Stomach (tissue), 8 donors: ENCODE measurements at regions not wholly inside any gene's neighbourhood (a gene's known extent, or its start where the extent isn't known, plus 50 kb on each side); places are given as distances from the start of the nearest gene placed in this dataset.

ENCODE experiments used
- DNase-seq, 2 donors: peaks; one replicate each; pipeline versions ENCODE4 v3.0.0 to v3.0.0-alpha.2; 2013 to 2019
- H3K27ac ChIP-seq, 5 donors: fragments of 200-600 bp in 4 of 5; sonication (generic) in 4 of 5; one replicate each; pipeline ENCODE4 v1.5.1; 2013 to 2019; ENCODE audit warnings: mild to moderate bottlenecking in 1 of 5, moderate library complexity in 1 of 5
- H3K27me3 ChIP-seq, 3 donors: fragments of 200-600 bp; sonication (generic); one replicate each; pipeline ENCODE4 v1.5.1; 2017 to 2019; ENCODE audit warnings: mixed run types in 1 of 3
- H3K36me3 ChIP-seq, 4 donors: fragments of 200-600 bp; sonication (generic); 1 replicate in 3 of 4; 2 replicates in 1 of 4; pipeline ENCODE4 v1.5.1; 2016 to 2019
- H3K4me1 ChIP-seq, 4 donors: fragments of 200-600 bp; sonication (generic); one replicate each; pipeline ENCODE4 v1.5.1; 2016 to 2019
- H3K4me3 ChIP-seq, 4 donors: fragments of 200-600 bp; sonication (generic) in 3 of 4; one replicate each; pipeline ENCODE4 v1.5.1; 2016 to 2019; ENCODE audit warnings: mild to moderate bottlenecking in 1 of 4
- H3K9me3 ChIP-seq, 4 donors: fragments of 200-600 bp; sonication (generic); one replicate each; pipeline ENCODE4 v1.5.1; 2016 to 2019
- EP300 ChIP-seq: sonication (generic); formaldehyde crosslinking; IDR thresholded peaks from one replicate; pipeline ENCODE4 v1.6.1; 2017; ENCODE audit warnings: antibody characterized with exemption
- POLR2A ChIP-seq, 4 donors: fragments of 450-650 bp; IDR thresholded peaks; one replicate each; pipeline ENCODE4 v1.6.1; 2016; ENCODE audit warnings: antibody characterized with exemption in 4 of 4, control low read depth in 2 of 4, mild to moderate bottlenecking in 1 of 4, moderate library complexity in 1 of 4
- POLR2AphosphoS5 ChIP-seq, 3 donors: sonication (generic); formaldehyde crosslinking; IDR thresholded peaks; one replicate each; pipeline ENCODE4 v1.6.1; 2016; ENCODE audit warnings: antibody characterized with exemption in 3 of 3
- WGBS, 5 donors: extraction: QIAGEN DNeasy Blood & Tissue Kit in 3 of 5; methylation state at CpG; one replicate each; pipeline versions ENCODE4 v1.1.5 to v1.1.7; 2013 to 2018; 5-methylcytosine and 5-hydroxymethylcytosine counted together
- intact Hi-C: fragments of 100-400 bp; cut with DNase I; formaldehyde crosslinking; loops from one replicate; pipeline ENCODE4 v1.15.1; 2023; ENCODE audit warnings: low total_unique reads
- TF ChIP-seq, protein P1 (sequence below), 7 experiments: fragments of 450-650 bp in 4 of 7; fragments of 200-600 bp in 3 of 7; sonication (generic) in 3 of 7; IDR thresholded peaks; one replicate each; pipeline ENCODE4 v1.5.1; 2016 to 2019; ENCODE audit warnings: antibody characterized with exemption in 7 of 7, control low read depth in 2 of 7, mild to moderate bottlenecking in 1 of 7
- donor health status: healthy with polysubstance abuse.
- donor health status: Bipolar disorder and iron deficiency.
- donor health status: healthy.

DNA sequence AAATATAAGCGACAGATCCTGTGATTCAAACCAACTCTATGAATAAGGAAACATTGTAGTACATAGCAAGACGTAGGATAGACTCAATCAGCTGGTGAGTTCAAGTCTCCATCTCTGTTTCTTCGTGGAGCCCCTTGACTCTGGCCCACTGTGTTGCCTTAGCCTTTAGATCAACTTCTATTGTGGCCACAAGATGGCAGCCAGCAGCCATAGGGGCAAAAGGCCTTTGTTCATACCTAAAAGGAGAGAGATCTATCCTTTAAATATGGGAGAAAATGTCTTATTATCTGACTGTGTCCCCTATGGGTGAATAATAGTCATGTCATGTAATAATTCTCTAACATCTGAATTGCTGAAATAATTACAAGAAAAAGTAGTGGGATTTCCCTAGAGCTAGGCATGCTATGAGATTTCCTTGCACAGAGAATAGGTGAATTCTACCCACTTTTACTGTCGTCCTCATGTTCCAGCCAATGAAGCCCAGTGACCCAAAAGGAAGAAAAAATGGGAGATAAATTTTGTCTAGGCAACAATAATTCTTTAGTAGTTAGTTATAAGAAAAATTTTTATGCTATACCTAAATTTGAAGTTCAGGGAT, 129.4 kb downstream of the PCDH20 start:
- TF ChIP-seq, protein P1, sequence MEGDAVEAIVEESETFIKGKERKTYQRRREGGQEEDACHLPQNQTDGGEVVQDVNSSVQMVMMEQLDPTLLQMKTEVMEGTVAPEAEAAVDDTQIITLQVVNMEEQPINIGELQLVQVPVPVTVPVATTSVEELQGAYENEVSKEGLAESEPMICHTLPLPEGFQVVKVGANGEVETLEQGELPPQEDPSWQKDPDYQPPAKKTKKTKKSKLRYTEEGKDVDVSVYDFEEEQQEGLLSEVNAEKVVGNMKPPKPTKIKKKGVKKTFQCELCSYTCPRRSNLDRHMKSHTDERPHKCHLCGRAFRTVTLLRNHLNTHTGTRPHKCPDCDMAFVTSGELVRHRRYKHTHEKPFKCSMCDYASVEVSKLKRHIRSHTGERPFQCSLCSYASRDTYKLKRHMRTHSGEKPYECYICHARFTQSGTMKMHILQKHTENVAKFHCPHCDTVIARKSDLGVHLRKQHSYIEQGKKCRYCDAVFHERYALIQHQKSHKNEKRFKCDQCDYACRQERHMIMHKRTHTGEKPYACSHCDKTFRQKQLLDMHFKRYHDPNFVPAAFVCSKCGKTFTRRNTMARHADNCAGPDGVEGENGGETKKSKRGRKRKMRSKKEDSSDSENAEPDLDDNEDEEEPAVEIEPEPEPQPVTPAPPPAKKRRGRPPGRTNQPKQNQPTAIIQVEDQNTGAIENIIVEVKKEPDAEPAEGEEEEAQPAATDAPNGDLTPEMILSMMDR (IDR thresholded peaks at IDR 0.05) = peak in 1 of 7 experiments; percentile 15
- no peak for TF ChIP-seq POLR2AphosphoS5 (IDR thresholded peaks at IDR 0.05)
- intact Hi-C loops = no loop called here
- Histone ChIP-seq H3K4me1 (no peaks in the 10 kb centered on the region), H3K9me3 (no peaks in the 10 kb centered on the region), H3K27me3 (no peaks in the 10 kb centered on the region), H3K27ac (no peak overlapping the region), H3K4me3 (no peak overlapping the region), H3K36me3 (no peaks in the 10 kb centered on the region)
- peak in 1 of 2 donors; percentile 27 for DNase-seq
- 75 to 80% (median 76%) methylated on average over 4 of the region's 4 CpGs for WGBS, 5 donors

DNA sequence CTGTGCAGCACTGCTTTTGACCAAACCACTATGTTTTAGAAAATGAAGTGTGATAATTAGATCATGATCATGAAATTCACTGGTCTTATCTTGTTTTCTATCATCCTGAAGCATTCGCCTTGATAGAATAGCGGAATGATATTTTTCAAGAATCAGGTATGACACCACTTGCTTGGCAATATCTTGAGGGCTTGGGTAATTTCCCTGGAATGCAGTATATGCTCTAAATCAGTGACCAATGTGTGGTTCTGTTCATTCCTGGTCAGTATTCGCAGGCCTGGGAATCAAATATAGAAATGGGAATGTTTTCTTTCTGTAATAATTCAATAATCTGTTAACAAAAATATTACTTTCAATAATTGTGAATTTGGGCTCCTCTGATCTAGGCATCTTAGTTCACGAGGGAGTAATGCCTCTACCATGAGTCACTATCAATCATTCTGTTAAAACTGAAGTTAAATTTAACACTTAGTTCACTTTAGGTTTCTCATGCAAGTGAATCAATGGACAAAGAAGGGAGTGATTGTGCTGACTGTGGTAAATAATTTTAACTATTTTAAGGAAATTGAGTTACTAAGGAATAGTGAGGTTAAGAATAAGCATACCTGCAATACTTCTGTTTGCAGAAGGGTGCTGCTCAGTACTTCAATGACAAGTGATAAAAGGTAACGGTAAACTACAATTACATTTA, 137.9 kb downstream of the PCDH20 start:
- intact Hi-C loops = no loop called here

DNA sequence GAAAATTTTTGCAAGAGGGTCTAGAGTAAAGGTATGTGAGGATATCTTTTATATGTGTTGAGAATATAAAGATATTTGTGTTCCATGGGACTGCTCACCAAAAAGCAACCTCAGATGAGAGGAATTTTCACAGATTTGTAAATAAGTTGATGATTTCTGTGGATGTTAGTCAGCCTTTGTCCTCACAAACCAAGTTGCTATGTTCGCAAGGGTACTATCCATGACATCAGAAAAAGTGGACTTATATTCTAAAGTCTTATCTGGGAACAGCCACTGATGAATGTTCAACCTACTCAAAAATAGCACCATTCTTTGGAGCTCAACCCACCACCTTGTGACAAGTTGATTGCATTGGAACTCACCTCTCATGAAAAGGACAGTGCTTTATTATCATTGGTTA, 138.6 kb downstream of the PCDH20 start:
- WGBS, 5 donors = 93 to 99% (median 95%) methylated on average over 1 of the region's 1 CpG
- H3K9me3 ChIP-seq = peaks cover 0 to 3% (median 0%) of the 10 kb centered on the region in 4 donors
- no peaks in the 10 kb centered on the region for H3K27me3 ChIP-seq
- intact Hi-C loops = no loop called here
- no peaks in the 10 kb centered on the region for H3K4me1 ChIP-seq
- H3K4me3 ChIP-seq = no peak overlapping the region
- no peak for DNase-seq
- H3K27ac ChIP-seq = no peak overlapping the region
- H3K36me3 ChIP-seq = no peaks in the 10 kb centered on the region
- TF ChIP-seq POLR2AphosphoS5 (IDR thresholded peaks at IDR 0.05) = no peak
- TF ChIP-seq EP300 = no peak
- TF ChIP-seq, protein P1 (IDR thresholded peaks at IDR 0.05) = no peak
- TF ChIP-seq POLR2A (IDR thresholded peaks at IDR 0.05) = no peak

More for the DNA sequence above, 137.9 kb downstream of the PCDH20 start:
- Histone ChIP-seq H3K27ac (no peak overlapping the region), H3K27me3 (no peaks in the 10 kb centered on the region), H3K36me3 (no peaks in the 10 kb centered on the region), H3K4me3 (no peak overlapping the region), H3K9me3 (peaks cover 0 to 3% (median 0%) of the 10 kb centered on the region in 4 donors), H3K4me1 (no peaks in the 10 kb centered on the region)
- 74 to 78% (median 77%) methylated on average over 5 of the region's 5 CpGs for WGBS, 5 donors
- TF ChIP-seq EP300 = no peak
- no peak for TF ChIP-seq POLR2A (IDR thresholded peaks at IDR 0.05)
- TF ChIP-seq, protein P1 (IDR thresholded peaks at IDR 0.05) = no peak
- TF ChIP-seq POLR2AphosphoS5 (IDR thresholded peaks at IDR 0.05) = no peak
- no peak for DNase-seq

DNA sequence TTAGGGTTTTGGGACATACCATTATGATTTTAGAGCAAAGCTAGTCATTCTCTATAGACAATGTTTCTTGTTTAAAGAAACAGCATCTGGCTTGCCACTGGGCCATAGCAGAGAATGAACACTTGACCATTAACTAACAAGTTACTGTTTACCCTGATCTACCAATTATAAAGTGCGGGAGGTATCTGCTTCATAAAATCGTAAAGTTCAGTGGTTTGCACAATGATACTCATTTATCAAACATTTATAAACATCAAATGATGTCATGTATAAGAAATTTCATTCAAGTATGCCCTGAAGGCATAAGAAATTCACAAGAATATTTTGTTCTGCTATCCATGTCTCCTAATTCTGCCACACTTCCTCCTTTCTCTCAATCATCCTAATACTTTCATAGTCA, 139.2 kb downstream of the PCDH20 start:
- Histone ChIP-seq H3K4me3 (no peak overlapping the region), H3K27me3 (no peaks in the 10 kb centered on the region), H3K27ac (no peak overlapping the region), H3K4me1 (no peaks in the 10 kb centered on the region), H3K9me3 (peaks cover 0 to 3% (median 0%) of the 10 kb centered on the region in 4 donors), H3K36me3 (no peaks in the 10 kb centered on the region)
- intact Hi-C loops = no loop called here
- TF ChIP-seq POLR2AphosphoS5 (IDR thresholded peaks at IDR 0.05) (no peak), POLR2A (IDR thresholded peaks at IDR 0.05) (no peak), EP300 (no peak)
- TF ChIP-seq, protein P1 (IDR thresholded peaks at IDR 0.05) = no peak
- WGBS, 5 donors = 75 to 93% (median 81%) methylated on average over 2 of the region's 2 CpGs
- DNase-seq = no peak
